ENCODE measurements at regions not wholly inside any gene's neighbourhood (a gene's known extent, or its start where the extent isn't known, plus 50 kb on each side); places are given as distances from the start of the nearest gene placed in this dataset.

- TF ChIP-seq CTCF (conservative IDR thresholded peaks at IDR 0.05) (no peak), ZFX (IDR thresholded peaks at IDR 0.05) (no peak)
Observed at GRCh38 chr13:85379433-85379832, 419.8 kb downstream of the SLITRK6 start.
